CMK (cell line): ENCODE measurements at regions not wholly inside any gene's neighbourhood (a gene's known extent, or its start where the extent isn't known, plus 50 kb on each side); places are given as distances from the start of the nearest gene placed in this dataset.
"Not testable (repeated sequence)": the region's sequence is repeated elsewhere in the genome, so short reads cannot be mapped to it uniquely, and the experiment has no call there.

Experiments
- DNase-seq: peaks from one replicate; pipeline ENCODE4 v3.0.0-alpha.2; 2010; ENCODE audit warnings: low read depth

DNA sequence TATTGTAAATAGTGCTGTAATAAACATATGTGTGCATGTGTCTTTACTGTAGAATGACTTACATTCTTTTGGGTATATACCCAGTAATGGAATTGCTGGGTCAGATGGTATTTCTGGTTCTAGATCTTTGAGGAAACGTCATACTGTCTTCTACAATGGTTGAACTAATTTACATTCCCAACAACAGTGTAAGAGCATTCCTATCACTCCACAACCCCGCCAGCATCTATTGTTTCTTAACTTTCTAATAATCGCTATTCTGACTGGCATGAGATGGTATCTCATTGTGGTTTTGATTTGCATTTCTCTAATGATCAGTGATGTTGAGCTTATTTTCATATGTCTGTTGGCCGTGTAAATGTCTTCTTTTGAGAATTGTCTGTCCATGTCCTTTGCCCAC, 873.8 kb upstream of the ACVR2A start:
- not testable (repeated sequence) for DNase-seq

DNA sequence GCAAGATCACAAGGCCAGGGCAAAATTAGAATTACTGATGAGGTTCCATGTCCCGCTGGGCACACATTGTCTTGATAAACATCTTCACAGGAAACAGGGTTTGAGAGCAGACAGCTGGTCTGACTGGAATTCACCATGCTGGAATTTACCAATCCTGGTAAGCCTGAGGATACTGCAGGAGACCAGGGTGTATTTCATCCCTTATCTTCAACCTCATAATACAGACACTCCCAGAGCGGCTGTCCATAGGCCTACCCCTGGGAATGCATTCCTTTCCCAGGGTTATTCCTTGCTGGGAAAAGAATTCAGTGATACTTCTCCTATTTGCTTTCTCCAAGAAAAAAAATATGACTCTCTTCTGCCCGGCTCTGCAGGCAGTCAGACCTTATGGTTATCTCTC, 875.1 kb upstream of the ACVR2A start:
- DNase-seq: not testable (repeated sequence)

GRCh38 chr2:146964494-146964893, 880.3 kb upstream of the ACVR2A start:
- no peak for DNase-seq

DNA sequence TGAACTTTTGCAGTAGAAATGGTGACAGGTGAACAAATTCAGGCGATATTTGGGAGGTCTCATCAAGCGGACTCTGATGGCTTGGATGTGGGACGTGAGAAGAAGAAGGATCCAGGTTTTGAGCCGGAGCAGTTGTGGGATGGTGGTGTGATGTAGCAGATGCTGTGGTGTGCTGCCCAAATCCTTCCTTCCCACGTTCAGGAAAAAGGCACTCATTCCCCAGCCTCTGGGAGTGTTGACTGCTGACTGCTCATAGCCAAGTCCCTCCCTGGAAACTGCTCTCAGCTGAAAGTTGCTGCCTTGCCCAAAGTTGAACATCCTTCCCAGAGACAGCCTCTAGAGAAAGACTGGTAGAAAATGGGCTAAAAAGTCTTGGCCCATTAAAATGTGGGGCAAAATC, 890.3 kb upstream of the ACVR2A start:
- DNase-seq: no peak

DNA sequence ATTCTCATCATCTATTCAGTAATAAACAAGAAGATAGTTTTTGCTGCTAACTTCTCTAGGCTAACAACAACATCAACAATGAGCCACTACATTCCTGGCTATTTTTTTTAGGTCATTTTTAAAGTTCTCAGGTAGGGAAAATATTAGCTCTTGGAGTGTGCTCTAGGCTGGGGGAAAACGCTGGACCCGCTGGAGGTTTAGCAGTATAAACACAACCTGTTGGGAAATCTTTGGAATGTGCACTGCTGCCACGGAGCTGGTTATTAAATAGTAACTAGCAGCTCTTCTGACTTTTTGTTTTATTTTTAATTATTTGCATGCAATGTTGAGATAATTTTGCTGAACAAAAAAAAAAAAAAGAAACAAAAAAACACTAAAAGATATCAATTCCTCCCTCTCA, 892.1 kb upstream of the ACVR2A start:
- no peak for DNase-seq

GRCh38 chr2:146950911-146951310, 893.9 kb upstream of the ACVR2A start:
- DNase-seq: no peak

DNA sequence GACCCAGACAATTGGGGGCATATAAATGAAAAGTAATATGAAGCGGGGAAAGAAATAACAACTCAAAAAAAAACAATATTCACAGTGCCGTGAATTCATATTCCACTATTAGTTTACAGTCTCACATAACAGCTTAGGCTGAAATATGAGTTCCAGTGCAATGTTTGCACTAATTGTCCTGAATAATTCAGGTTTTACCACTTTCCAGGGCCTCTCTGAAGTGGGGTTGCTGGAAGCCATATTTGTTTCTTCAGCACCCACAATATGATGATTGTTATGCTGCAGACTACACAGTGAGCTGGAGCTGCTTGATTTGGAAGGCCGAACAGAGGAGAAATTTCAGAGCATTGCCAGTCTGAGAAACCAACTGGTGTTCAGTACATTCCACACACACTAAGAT, 894.5 kb upstream of the ACVR2A start:
- no peak for DNase-seq

- no peak for DNase-seq
These were observed 895.4 kb upstream of the ACVR2A start for GRCh38 chr2:146949400-146949799.

DNA sequence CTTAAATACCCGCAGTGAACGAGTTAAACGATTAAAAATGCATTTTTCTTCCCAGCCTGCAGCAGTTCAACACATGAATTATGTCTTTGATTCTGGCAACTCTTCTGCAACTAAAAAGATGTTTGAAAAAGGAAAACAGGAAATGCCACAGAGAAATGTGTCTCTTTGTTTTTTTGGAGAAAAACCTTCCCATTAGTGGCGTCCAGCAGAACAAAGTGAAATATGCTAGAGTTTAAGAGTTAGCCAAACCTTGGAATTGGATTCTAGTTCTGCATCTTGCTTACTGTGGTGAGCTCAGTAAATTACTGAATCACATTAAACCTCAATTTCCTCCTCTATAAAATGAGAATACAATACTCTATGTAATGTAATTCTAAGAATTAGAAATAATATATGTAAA, 900.2 kb upstream of the ACVR2A start:
- no peak for DNase-seq

DNA sequence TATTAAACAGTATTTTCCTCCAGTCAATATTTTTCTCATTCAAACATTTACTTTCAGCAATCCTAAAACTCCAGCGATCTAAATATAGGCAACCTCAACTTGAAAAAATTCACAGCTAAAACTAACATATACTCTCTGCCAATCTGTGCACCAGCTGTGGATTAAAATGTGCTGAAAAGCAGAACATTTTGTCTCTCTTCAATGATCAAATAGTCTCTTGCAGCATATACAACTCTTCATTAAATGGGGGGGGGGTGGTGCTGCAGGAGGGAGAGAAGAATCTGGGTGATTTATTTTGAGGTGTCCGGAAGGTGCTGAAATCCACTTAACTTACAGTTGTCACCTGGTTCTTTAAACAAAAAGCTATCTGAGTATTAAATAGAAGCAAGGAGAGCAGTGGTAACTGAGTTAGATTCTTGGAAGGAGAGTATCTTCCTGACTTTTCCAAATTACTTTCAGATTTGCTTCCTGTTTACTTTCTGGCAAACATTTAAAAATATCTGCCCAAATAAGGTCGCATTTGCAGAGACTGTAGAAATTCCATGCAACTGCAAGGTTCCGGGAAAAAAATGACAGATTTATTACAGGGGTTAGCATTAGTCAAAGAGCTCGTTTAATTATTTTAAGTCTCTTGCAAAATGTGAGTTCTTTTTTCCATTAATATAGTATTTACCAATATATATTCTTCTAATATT, 904.7 kb upstream of the ACVR2A start:
- DNase-seq: no peak

DNA sequence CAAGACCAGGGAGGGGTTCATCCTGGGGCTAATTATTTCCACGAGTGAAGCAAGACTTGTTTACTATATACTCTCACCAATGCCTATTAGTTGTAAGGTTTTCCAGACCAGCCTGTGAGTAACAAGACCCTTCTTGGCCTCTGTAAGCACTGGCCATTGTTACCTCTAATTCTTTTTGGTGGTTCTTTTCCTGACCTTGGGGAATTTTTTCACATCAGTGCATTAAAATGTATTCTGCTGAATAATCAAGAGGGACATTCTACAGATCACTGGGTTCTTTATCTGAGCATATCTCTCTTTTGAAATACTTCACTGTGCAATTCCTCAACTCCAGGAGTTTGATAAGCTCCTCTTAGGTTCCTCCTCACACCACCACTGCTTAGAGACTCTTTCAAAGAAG, 909.9 kb upstream of the ACVR2A start:
- no peak for DNase-seq

- no peak for DNase-seq
These were observed 913.7 kb upstream of the ACVR2A start for GRCh38 chr2:146931109-146931508.

DNA sequence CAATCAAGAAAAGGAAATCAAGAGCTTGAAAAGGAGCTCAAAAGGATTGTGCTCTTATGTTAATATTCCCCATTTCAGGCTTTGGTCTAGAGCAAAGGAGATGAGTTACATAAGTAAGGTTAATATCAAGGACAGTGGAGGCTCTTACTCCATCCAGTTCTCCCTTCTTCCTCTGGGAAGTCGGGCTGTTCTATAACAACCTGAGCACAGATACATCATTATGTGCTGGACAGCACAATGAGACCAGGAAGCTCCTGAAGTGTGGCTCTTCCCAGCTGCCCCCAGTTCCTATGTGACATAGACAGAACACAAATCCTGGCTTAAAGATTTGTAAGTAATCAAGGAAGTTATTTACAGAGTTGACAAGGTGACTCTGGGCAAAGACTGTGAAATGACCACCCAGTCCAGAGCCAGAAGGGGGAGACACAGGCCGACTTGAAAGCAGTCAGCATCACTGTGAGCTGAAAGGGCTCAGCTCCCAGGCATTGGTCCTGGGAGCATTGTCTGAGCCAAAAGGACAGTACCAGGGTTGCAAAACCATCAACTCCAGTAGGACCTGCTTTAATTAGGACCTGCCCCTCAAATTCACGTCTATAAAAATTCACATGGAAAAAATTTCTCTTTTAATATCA, 917.6 kb upstream of the ACVR2A start:
- no peak for DNase-seq

GRCh38 chr2:146918280-146918679, 926.5 kb upstream of the ACVR2A start:
- no peak for DNase-seq

- DNase-seq: no peak
These were observed 927.3 kb upstream of the ACVR2A start for GRCh38 chr2:146917431-146918042.

- DNase-seq: no peak
These were observed 927.9 kb upstream of the ACVR2A start for GRCh38 chr2:146916914-146917313.

GRCh38 chr2:146913476-146913875, 931.4 kb upstream of the ACVR2A start:
- no peak for DNase-seq

DNA sequence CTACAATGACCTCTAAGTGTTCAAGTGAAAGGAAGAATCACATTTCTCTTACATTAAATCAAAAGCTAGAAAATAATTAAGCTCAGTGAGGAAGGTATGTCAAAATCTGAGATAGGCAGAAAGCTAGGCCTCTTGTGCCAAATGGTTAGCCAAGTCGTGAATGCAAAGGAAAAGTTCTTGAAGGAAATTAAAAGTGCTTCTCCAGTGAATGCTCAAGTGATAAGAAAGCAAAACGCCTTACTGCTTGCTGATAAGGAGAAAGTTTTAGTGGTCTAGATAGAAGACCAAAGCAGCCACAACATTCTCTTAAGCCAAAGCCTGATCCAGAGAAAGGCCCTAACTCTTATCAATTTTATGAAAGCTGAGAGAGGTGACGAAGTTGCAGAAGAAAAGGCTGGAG, 932.3 kb upstream of the ACVR2A start:
- no peak for DNase-seq

- no peak for DNase-seq
These were observed 936.1 kb upstream of the ACVR2A start for GRCh38 chr2:146908776-146909175.

- DNase-seq: no peak
These were observed 946.7 kb upstream of the ACVR2A start for GRCh38 chr2:146898083-146898482.

DNA sequence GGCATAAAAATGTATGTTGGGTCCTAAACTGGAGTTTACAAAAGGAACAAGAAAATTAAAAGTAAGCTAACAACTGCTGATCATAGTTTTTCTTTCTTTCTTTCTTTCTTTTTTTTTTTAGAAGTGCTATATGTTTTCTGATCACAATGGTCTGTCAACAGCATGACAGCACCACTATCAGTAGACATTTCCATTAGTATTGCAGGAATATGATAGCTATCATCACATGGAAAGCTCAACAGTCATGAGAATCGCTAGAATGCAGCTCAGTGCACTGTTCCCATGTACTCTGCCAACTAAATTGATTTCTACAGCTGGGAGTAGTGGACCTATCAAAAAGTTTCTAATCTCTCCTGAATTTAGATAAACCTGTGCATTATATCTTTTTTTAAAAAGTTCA, 950.3 kb upstream of the ACVR2A start:
- no peak for DNase-seq

- no peak for DNase-seq
These were observed 951.3 kb upstream of the ACVR2A start for GRCh38 chr2:146893500-146894041.

- DNase-seq: no peak
These were observed 954.3 kb upstream of the ACVR2A start for GRCh38 chr2:146890491-146890890.
